SKM-1 treated with dmso at 0.1 percent for 144 hours (cell line): ENCODE measurements at regions not wholly inside any gene's neighbourhood (a gene's known extent, or its start where the extent isn't known, plus 50 kb on each side); places are given as distances from the start of the nearest gene placed in this dataset.

ENCODE experiments used
- DNase-seq: peaks from one replicate; lab custom pipeline; 2025; ENCODE audit not compliant: unreplicated experiment; lab: John Stamatoyannopoulos, UW

DNA sequence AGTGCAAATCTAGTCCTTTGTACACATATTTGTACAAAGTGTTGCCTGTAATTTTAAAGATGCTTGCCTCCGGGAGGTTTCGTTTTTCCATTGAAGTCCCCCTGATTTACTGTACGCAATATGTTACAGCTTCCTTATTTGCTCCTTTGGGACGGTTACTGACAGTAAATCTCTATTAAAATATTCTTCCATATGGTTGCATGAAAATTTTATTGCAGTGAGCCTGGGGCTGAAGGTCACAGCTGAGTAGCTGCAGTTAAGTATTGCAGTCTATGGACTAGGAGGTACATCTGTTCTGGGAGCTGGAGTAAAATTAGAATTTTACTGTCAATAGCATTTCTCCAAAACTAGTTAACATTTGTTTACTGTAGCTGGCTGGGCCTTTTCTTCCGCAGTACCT is 119.2 kb downstream of the ETAA1 start:
- no peak for DNase-seq

DNA sequence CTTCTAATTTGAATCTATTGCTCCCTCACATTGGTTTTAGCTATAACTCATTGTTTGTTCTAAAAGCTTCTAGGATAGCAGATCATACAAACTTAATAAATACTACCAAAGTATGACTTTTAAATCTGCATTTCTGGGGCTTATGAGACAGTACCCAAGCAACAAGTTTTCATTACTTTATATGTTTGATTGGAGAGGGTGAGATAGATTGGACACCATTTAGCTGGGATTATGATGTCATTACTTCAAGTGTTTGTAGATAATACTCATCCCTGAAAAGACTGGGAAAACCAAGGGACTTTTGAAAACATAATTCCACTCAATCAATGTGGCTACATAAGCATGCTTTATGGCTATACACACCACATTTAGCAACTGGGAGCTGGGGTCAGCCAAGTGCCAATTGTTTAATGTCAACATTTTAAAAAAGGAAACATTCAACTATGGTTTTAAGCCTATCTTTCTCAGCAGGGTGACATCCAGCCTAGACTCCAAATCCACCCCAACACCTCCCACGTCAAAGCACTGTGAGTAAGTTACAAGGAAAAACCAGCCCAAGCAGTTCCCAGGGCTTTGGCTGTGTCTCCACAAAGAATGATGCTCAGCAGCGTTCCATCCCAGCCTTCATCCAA is 119.9 kb downstream of the ETAA1 start:
- DNase-seq: no peak

DNA sequence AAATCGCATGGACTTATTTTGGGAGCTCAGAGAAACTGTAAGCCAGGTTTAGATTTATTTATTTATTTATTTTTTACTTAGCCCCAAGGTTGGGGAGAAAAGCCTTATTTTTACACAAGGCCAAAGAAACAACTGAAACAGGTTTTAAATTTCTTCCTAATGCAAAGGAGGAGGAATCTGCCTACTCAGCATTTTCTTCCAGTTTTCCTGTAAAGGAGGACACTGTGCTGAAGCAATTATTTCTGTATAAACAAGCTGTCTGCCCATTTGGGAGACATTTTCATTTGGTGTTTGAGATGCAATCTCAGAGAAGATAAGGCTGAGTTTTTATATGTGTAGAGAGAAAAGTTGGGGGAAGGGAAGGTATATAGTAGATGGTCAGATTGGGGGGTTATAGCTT is 125.0 kb downstream of the ETAA1 start:
- no peak for DNase-seq

DNA sequence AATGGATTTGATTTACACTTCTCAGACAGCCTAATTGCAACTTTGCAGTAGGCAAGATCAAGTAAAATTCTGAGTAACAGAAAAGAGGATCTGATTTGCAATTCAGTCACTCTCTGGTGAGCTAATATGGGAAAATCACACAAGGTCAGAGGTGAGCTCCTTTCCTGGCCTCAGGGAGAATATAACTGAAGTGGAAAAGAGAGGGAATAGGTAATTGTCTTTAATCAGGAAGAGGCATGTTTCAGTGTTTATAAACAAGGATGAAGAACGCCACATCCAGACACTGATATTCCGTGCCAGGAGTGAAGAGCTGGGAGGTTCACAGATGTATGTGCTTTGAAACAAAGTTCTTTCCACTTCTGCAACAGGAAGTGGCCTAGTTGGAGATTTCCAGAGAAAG is 127.1 kb downstream of the ETAA1 start:
- no peak for DNase-seq

DNA sequence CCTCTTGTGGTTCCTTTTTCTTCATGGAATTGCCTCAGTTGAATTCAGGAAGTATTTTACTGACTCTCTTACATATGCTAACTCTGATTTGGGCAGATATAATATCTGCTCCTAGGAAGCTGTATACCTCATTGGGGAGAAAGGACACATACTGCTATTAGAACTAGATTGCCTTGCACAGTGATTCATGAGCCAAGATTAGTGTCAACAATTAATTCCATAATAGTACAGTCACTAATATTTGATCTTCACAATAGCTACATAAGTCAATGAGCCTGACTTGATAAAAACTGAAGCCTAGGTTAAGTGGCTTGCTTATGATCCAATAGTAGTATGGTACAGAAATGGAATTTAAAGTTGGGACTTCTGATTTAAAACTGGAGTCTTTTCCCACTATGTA is 127.6 kb downstream of the ETAA1 start:
- DNase-seq: no peak

DNA sequence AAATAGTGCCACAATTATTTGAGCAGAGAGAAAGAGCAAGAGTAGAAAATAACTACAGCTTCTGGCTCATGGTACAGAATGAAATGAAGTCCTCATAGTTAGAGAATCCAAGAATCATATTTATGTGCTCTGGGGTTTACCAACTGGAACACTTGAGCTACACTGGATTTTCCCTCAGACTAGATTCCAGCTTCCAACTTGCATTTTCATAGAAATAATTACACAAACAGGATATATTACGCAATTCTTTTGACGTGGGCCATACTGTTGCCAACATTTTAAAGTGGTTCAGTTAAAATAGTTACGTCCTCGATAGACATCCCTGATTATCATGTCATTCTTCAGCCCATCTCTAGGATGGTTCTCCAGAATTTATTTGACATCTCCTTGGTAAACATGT is 129.2 kb downstream of the ETAA1 start:
- no peak for DNase-seq

DNA sequence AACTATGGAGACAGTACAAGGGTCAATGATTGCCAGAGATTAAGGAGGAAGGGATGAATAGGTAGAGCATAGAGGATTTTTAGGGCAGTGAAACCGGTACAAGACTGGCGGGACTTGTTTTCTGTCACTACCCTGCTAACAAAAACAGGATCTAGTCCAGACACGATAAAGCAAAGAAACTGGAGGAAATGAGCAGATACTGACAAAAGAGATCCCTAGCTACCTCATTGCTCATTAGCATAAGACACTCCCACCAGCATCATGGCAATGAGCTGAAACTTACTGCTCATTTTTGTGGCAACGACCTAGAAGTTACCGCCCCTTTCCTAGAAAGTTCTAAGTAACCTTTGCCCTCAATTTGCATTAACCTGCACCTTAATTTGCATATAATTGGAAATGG is 131.2 kb downstream of the ETAA1 start:
- DNase-seq: no peak

DNA sequence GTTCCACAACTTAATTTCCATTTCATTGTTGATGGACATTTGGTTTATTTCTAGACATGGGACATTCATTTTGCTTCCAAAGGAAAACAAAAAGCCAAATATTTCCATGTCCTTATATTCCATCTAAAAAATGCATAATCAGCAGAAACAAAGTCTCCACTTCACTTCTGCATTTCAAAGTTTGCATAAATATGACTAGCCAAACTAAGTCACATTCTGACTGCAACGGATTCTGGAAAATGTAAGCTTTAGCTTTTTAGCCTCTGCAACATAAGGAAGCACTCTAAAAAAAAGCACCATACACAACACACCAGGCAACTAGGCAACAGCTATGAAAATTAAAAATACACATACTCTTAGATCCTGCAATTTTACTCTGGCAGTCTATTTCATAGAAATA is 135.3 kb downstream of the ETAA1 start:
- DNase-seq: no peak

DNA sequence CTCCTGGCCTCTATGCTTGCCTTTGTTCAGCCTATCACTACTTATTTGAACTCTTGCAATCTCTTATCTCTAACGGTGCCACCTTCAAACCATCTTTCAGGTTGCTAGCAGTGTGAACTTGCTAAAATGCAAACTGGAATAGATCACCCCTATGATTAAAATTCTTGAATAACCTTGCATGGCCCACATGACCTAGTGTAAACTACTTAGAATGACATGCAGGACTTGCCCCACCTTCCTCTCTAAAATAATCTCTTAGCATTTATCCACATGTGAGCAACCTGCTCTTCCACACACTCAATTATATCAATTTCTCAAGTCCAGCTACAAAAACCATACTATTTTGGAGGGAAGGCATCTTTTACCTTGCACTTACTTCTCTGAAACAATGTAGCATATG is 137.6 kb downstream of the ETAA1 start:
- no peak for DNase-seq

DNA sequence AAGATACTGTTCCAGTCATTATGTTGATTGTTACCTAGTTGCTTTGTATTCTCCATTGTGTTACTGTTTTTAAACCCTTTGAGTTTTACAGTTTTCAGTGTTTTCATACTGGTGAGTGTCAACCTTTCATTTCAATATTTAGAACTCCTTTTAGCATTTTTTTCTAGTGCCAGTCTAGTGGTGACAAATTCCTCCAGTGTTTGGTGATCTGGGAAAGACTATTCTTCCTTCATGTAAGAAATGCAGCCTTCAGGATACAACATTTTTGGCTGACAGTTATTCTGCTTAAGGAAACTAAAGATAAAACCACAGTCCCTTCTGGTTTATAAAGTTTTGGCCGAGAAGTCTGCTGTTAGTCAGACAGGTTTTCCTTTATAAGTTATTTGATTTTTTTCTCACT is 143.8 kb downstream of the ETAA1 start:
- no peak for DNase-seq

DNA sequence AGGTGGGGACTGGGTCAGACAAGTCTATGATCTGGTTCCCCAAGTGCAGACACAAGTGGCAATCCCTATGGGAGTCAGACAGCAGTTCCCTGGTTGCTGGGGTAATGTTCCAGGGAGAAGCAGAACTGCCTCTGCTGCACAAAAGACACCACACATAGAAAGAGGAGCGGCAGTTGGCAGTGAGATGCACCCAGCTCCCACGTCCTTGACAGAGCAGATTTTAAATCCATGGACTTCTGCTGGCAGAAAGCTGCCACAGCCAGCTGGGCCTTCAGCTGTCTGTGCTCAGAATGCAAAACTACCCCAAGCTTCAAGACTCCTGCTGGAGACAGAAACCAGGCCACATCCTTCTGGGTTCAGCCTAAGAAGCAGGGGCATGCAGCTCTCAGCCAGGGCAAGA is 147.2 kb downstream of the ETAA1 start:
- DNase-seq: no peak

DNA sequence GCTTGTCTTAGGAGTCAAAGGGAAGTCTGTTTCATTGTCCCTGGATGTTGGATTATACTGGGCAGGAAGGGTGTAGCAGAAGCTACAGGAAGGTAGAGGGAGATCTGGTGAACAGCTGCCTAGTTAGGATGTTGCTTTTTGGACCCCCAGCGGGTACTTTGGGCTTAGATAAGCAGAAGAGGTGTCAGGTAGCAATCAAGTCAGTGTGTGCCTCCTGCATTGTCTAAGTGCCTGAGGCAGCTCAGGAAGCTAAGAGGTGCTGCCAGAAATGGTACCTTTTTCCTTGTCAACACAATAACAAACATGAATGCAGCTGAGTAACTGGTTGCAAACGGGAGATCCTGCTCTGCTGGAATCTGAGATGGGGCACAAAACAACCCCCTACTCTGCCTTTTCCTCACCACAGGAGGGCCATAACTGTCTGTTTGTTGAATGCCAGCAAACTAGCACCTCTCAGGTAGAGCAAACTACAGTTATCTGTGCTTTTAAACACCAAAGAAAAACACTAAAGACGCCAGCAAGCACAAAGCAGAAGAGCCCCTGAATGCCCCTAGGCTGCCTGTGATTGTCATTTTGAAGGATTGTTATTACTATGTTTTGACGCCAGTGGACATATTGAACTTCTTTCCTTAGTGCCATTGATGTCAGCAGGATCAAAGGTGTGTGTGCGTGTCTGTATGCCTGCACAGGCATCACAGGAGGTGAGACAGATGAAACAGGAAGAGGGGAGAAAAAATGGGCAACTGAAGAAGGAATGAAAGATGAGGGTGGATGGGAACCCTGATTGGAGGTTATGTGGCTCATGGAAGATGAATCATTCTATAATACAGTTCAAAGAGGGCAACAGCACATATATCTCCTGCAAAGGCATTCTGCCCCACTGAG is 151.4 kb downstream of the ETAA1 start:
- DNase-seq: no peak

DNA sequence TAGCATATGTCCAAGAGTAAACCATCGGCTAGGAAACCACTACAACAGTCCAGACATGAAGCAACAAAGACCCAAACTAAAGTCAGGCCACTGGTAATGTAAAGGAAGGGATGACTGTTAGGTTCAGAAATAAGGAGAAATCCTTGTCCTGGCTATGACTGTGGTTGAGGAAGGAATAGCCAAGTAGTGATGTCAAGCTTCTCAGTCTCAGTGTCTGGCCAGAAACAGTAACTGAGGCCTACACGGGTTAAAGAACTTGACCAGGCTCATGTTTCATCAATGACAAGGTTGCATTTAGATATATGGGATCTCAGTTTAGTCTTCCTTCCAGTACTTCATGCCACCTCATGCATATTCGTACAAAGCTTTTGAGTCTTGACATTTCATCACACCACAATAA is 162.0 kb downstream of the ETAA1 start:
- no peak for DNase-seq

DNA sequence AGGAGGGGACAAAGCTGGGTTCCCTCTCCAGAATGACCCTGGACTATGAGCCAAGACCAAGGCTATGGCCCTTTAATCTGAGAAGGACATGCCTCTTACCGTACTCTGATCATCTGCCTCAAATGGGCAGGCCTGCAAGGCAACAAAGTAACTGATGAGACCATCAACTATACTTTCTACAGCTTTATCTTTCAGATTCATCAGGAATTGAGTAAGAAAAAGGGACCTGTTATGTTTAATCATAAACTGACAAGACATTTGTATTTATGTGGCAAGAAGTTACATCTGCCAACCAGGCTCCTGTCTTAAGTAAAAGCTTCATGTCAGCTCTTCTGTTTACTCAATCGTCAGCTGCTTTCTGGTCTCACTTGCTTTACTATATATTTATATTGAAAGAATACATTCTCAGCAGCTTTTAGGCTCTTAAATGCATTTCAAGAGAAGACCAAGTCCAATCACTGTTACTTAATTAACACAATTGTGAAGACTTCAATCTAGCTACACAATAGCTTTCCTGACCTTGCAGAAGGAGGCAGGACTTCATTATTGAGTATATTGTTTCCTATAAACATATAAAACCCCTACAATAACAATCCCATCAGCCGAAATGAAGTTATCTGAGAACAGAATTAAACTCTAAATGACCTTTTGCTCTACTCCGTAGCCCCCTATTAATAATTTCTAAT is 163.8 kb downstream of the ETAA1 start:
- no peak for DNase-seq

DNA sequence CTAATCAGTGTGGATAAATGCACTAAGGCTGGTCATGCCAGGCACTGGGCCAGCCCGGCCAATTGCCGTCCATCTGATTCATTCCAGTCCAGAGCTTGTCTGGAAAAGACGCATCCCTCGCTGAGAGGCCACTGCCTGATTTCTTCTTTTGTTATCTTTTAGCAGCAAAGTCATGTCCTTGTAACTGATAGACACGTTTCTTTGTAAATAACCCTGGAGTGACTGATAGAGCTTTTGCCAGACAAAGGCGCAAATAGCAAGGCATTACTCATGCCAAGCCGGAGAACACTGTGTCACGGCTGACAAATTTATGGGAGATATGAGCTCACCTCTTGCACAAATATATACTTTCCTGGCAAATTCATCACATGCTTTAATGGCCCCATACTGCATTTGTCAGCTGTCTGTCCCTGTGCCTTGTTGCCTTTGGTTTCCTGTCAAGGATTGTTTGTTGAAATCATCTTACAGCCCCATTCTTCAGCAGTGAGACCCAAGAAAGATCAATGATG is 164.4 kb downstream of the ETAA1 start:
- no peak for DNase-seq

DNA sequence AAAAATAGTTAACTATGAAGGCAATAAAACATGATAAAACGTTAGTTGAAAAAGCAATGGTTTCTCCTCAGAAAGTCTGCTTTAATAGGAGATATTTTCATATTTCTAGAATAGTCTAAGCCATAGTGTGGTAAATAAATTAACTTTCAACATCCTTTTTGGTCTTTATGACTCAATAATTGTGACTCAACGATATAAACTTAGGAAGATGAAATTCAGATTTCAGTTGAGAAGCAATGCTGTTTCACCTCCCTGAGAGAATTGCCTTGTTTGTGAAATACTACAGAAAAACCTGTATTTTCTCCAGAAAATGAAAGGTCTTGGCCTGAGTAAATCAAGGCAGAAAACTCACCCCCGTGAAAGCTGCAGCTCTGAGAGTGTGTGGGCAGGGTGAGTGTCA is 166.9 kb downstream of the ETAA1 start:
- no peak for DNase-seq

- DNase-seq: no peak
Observed at GRCh38 chr2:67564626-67565025, 167.5 kb downstream of the ETAA1 start.

DNA sequence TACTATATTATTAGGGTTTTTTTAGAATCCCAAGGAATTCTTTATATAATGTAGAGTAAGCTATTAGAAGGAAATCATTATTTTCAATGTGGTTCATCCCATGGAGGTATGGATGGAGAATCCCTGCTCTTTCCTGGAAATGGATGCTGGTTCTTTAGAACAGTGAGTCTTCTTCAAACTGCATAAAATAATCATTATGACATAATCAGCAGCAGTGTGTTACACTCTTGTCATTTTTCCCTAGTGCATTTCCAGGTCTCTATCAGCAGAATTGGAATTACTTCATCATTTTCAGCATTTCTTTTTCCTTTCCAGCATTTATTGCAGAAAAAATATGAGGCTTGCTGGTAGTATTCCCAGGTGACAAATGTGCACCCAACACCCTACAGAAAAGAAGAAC is 168.1 kb downstream of the ETAA1 start:
- DNase-seq: no peak

GRCh38 chr2:67565761-67566160 is 168.6 kb downstream of the ETAA1 start:
- no peak for DNase-seq

DNA sequence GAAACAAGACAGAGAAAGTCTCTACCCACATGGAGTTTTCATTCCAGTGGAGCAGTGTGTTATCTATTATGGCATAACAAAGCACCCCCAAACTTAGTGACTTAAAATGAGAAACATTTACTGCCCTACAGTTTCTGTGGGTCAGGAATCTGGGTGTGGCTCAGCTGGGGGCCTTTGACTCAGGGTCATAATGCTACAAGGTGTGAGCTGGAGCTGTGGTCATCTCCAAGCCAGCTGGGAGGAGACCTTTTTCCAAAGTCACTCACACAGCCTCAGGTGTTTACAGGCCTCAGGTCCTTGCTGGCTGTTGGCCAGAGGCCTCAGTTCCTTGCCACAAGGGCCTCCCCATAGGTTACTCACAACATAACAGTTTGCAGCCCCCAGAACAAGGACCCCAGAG is 169.2 kb downstream of the ETAA1 start:
- DNase-seq: no peak

GRCh38 chr2:67566958-67567635 is 170.0 kb downstream of the ETAA1 start:
- no peak for DNase-seq
